ENCODE measurements at regions not wholly inside any gene's neighbourhood (a gene's known extent, or its start where the extent isn't known, plus 50 kb on each side); places are given as distances from the start of the nearest gene placed in this dataset.
A peak's percentile ranks its signal among the peaks of the same experiment; 100 is the strongest.

GRCh38 chr2:222993920-222994650, 57.9 kb upstream of the KCNE4 start:
- DNase-seq, result peak; percentile 27

GRCh38 chr2:222998459-222998858, 53.5 kb upstream of the KCNE4 start:
- DNase-seq, result no peak

- no peak for DNase-seq
These were observed 50.9 kb upstream of the KCNE4 start for GRCh38 chr2:223000872-223001796.

GRCh38 chr2:223001797-223002175, 50.2 kb upstream of the KCNE4 start:
- no peak for DNase-seq
